ENCODE measurements at regions not wholly inside any gene's neighbourhood (a gene's known extent, or its start where the extent isn't known, plus 50 kb on each side); places are given as distances from the start of the nearest gene placed in this dataset.

DNA sequence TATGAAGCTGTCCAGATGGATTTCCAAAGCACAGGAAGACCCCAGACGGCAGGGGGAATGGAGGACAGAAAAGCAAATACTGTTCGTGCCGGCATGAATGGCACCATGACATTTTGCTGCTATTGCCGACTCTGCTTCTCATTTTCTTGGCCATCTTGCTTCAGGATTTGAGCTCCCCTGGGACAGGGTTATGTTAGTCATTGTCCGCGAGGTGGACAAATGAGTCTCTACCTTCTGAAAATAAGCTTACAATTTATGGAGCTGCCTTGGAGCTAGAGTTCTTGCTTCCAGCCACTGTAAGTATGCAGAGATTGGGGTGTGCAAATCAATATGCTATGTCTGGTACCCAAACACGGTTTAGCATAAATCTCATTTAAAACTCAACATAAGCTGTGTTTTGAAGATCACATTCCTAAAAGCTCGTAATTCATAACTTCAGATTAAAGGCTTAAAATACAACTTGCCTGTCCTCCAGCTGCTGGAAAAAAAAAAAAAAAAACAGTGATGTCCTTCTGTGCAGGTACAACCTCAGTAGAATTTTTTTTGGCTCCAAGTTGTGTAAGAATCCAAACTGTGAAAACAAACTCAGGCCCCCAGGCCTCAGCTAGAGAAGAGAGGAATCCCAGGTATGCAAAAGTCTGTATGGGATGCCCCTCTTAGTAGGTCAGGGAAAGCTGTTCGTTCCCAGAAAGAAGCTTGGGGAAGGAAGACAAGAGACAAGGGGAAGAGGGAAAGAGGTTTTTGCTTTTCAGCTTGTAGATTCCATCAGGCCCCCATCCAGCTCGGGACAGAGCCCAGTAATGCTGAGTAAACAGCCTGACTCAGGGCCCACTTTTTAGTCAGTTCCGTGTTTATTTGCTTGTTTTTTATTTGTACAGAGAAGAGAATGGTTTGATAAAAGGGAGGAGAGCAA lies 184.2 kb upstream of the FOXA2 start:
- no peak for DNase-seq (ENCODE audit: low read depth)
- TF ChIP-seq CTCF (IDR thresholded peaks at IDR 0.05; ENCODE audit: insufficient read depth, low read depth, low read length, missing control alignments): no peak
- no peak overlapping the region for H3K4me3 ChIP-seq (ENCODE audit: low read depth, low read length)

DNA sequence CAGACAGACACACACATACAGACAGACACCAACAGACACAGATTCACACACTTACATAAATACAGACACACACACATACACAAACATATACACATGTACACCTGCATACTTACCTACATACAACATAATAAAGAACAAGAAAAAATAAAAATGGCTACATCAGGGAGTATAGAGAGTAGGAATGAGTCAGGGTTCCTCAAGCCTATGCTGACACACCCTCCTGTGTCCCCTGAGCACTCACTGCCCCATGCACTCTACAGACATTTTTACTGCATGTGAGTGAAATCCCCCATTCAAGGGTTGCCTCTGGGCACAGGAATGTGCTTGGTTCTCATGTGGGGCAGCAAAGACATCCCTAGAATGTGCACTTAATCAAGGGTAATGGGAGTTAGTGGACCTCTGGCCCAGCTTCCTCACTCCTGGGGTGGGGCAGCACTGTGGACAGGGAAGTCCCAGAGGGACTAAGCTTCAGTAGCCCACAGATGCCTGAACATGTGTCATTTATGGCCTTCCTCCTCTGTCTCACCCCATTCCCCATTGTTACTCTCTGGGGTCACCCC lies 185.9 kb upstream of the FOXA2 start:
- H3K4me3 ChIP-seq (ENCODE audit: low read depth, low read length): no peak overlapping the region
- DNase-seq (ENCODE audit: low read depth): no peak
- TF ChIP-seq CTCF (IDR thresholded peaks at IDR 0.05; ENCODE audit: insufficient read depth, low read depth, low read length, missing control alignments): no peak

DNA sequence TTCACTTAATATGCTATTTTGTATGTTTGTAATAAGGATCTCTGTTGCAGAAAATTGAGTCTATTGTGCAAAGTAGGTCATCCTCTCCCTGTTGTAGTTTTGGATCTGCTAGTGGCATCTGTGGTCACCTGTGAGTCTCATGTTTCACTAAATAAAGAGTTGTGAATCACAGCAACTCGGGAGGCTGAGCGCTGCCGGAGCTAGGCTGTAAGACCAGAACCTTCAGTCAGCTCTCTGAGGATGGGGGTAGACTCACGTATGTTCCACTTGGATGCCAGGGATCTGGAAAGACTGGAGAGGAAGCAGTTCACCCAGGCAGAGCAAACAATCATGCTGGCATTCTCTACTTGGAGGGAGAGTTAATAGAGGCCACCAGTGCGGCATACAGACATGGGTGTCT lies 187.3 kb upstream of the FOXA2 start:
- no peak for TF ChIP-seq CTCF (IDR thresholded peaks at IDR 0.05; ENCODE audit: insufficient read depth, low read depth, low read length, missing control alignments)
- H3K4me3 ChIP-seq (ENCODE audit: low read depth, low read length): no peak overlapping the region
- DNase-seq (ENCODE audit: low read depth): no peak

DNA sequence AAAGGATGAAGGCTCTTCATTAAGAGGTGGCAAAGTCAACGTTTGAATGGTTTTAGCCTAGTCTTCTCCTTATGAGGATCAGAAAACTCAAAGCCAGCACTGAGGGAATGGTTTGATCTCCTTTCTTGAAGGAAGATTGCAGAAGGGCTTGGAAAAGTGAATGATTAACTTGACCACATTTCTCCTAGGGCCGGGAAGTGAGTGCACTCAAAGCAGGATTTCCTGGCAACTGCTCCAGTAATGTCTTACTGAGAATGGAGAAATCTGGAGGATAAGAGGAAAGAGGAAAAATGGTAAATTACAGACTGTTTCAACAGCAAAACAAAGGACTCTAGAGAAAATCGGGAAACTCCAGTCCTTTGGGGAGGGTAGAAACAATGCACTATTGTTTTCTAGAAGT lies 189.0 kb upstream of the FOXA2 start:
- TF ChIP-seq CTCF (IDR thresholded peaks at IDR 0.05; ENCODE audit: insufficient read depth, low read depth, low read length, missing control alignments): no peak
- H3K4me3 ChIP-seq (ENCODE audit: low read depth, low read length): no peak overlapping the region
- no peak for DNase-seq (ENCODE audit: low read depth)

DNA sequence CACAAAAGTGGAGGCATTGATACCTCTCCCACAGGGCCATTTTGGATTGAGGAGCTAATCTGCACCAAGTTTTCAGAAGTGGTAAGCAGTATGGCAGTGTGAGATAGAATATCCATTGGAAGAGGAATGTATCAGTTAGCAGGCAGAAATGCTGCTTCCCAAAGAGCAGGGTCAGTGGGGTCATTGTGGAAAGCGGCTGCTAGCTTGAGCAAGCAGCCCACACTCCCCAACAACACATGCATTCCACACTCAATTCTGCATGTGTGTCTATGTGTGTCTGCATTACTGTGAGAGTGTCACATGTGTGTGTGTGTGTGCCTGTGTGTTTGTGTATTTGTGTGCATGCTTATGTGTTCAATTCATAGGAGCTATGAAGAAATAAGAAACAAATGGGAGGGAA lies 190.9 kb upstream of the FOXA2 start:
- H3K4me3 ChIP-seq (ENCODE audit: low read depth, low read length): no peak overlapping the region
- DNase-seq (ENCODE audit: low read depth): no peak
- no peak for TF ChIP-seq CTCF (IDR thresholded peaks at IDR 0.05; ENCODE audit: insufficient read depth, low read depth, low read length, missing control alignments)

DNA sequence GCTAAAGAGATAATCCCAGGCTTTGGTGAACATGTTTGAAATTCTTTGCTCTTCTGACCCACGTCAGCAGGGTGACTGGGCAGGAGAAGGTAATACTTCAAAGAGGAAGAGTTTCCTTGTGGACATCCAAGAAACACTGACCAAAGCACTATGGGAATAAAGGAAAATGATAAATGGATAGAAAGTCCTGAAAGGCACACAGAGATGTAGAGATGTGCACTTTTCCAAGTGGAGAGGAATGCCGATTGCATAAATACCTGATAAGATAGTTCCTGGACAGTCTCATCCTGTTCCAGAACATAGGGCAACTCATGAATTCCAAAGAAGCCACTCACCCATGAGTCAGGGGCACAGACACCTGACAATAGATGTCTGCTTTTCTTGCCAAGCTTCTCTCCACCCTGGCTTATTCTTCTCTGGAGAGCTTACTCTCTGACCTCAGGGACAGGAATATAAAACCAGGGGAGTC lies 191.3 kb upstream of the FOXA2 start:
- no peak for TF ChIP-seq CTCF (IDR thresholded peaks at IDR 0.05; ENCODE audit: insufficient read depth, low read depth, low read length, missing control alignments)
- H3K4me3 ChIP-seq (ENCODE audit: low read depth, low read length): no peak overlapping the region
- no peak for DNase-seq (ENCODE audit: low read depth)
